AG04450 (cell line): ENCODE measurements at regions not wholly inside any gene's neighbourhood (a gene's known extent, or its start where the extent isn't known, plus 50 kb on each side); places are given as distances from the start of the nearest gene placed in this dataset.

ENCODE experiments used
- CTCF ChIA-PET: fragments of 300-600, 350-600 bp; formaldehyde crosslinking; extraction: SDS; loops from one replicate; lab custom pipeline; 2022; ENCODE audit warnings: antibody characterized with exemption, inconsistent platforms; lab: Charles Lee
- POLR2A ChIA-PET: fragments of 350-600 bp; formaldehyde crosslinking; extraction: SDS; loops from one replicate; lab custom pipeline; 2021; ENCODE audit warnings: antibody characterized with exemption, inconsistent platforms; lab: Yijun Ruan, JAX
- DNase-seq: peaks from one replicate; pipeline ENCODE4 v3.0.0-alpha.2; 2011; ENCODE audit warnings: low read depth, low spot score
- H3K27ac ChIP-seq: one replicate; pipeline ENCODE4 v1.5.1; 2012; ENCODE audit warnings: low read depth, low read length, control low read depth
- H3K27me3 ChIP-seq: one replicate; pipeline ENCODE4 v1.6.0; 2012; ENCODE audit warnings: low read length; ENCODE audit not compliant: control insufficient read depth, insufficient read depth
- H3K4me3 ChIP-seq: 2 replicates; pipeline ENCODE4 v1.5.1; 2011; ENCODE audit warnings: mild to moderate bottlenecking, low read depth, low read length, control low read depth
- H3K9me3 ChIP-seq: 2 replicates; pipeline ENCODE4 v1.5.1; 2012; ENCODE audit warnings: low read length; ENCODE audit not compliant: control insufficient read depth, insufficient read depth
- TF ChIP-seq, protein P1 (sequence below): IDR thresholded peaks from 2 replicates; pipeline ENCODE4 v1.5.1; 2011; ENCODE audit warnings: low read depth, low read length, control low read depth, inconsistent platforms

DNA sequence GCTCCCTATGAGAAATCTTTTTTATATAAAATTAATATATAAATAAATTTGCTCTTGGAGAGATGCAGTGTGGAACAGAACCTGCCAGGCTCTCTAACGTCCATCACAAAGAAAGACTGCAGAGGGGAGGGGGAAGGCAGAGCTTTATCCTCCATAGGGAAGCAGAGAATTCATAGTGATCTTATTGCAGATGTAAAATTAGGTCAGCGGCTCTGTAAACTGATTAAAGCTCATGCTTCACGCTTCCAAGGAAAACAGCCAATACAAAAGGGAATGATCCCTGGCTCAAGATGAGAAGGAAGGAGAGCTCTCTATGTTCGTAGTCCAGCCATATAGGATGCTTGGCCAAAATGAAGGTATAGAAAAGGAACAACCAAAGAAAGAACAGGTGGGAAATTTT lies 532.3 kb upstream of the PSMD7 start:
- Histone ChIP-seq H3K27me3 (no peaks in the 10 kb centered on the region), H3K4me3 (no peak overlapping the region), H3K27ac (no peak overlapping the region), H3K9me3 (no peaks in the 10 kb centered on the region)
- TF ChIP-seq, protein P1, sequence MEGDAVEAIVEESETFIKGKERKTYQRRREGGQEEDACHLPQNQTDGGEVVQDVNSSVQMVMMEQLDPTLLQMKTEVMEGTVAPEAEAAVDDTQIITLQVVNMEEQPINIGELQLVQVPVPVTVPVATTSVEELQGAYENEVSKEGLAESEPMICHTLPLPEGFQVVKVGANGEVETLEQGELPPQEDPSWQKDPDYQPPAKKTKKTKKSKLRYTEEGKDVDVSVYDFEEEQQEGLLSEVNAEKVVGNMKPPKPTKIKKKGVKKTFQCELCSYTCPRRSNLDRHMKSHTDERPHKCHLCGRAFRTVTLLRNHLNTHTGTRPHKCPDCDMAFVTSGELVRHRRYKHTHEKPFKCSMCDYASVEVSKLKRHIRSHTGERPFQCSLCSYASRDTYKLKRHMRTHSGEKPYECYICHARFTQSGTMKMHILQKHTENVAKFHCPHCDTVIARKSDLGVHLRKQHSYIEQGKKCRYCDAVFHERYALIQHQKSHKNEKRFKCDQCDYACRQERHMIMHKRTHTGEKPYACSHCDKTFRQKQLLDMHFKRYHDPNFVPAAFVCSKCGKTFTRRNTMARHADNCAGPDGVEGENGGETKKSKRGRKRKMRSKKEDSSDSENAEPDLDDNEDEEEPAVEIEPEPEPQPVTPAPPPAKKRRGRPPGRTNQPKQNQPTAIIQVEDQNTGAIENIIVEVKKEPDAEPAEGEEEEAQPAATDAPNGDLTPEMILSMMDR: no peak
- ChIA-PET POLR2A (no interaction called here), CTCF (no interaction called here)
- no peak for DNase-seq

DNA sequence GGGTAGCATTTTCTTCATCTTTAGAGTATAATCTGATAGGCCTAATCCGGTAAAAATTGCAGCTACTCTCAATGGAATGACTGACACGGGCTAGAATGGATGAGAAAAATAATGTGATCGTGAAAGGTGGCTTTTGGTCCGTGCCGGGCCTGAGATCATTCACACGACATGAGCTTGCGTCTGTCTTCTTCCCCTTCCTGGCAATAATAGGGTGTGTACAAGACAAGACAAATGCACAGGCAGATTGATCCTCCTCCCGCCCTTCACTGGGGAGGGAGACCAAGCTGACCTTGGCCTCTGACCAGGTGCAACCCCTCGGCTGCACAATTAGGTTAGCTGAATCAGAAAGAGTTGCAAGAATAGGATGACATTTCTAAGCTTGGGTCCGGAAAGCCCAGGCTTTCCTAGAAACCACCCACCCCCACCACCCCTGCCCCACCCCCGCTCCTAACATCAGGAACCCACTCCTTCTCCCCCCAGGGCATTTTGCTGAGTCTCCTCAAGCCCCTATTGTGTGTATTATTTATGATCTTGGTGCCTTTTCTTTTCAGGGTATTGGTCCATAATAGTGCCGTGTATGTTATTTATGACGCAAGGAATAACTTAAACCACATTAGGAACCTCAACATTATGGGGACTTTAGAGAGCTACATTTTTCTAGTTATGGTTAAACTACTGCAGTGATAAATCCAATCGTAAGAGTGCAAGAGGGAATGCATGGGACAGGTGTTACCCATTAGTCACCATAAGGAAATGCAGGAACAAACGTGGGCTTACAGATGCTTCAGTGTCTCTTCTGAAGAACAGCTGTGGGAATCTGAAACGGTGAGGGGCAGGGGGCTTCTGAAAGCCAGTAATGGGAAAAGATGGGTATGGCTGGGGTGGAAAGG lies 540.1 kb upstream of the PSMD7 start:
- H3K4me3 ChIP-seq: no peak overlapping the region
- H3K27me3 ChIP-seq: no peaks in the 10 kb centered on the region
- ChIA-PET CTCF (no interaction called here), POLR2A (no interaction called here)
- H3K27ac ChIP-seq: no peak overlapping the region
- TF ChIP-seq, protein P1: no peak
- no peaks in the 10 kb centered on the region for H3K9me3 ChIP-seq
- DNase-seq: no peak

DNA sequence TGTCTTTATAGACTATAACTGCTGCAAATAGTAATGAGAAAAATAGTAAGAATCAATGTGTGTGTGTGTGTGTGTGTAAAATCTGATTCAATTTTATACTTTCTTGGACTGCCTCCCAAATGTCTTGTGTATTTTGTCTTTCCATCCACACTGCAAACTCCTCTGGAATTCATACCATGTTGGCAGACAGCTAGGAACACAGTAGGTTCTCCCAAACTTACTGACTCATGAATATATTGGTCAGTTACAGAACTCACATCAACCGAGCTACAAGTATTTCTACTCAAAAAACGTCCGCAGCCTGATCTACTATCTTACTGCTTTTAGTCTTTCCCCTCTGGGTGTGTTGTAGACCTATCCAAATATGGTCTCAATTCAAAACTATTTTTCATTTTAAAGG lies 542.7 kb upstream of the PSMD7 start:
- Histone ChIP-seq H3K9me3 (no peaks in the 10 kb centered on the region), H3K27me3 (no peaks in the 10 kb centered on the region), H3K27ac (no peak overlapping the region), H3K4me3 (no peak overlapping the region)
- DNase-seq: no peak
- TF ChIP-seq, protein P1: no peak
- ChIA-PET CTCF (no interaction called here), POLR2A (no interaction called here)

DNA sequence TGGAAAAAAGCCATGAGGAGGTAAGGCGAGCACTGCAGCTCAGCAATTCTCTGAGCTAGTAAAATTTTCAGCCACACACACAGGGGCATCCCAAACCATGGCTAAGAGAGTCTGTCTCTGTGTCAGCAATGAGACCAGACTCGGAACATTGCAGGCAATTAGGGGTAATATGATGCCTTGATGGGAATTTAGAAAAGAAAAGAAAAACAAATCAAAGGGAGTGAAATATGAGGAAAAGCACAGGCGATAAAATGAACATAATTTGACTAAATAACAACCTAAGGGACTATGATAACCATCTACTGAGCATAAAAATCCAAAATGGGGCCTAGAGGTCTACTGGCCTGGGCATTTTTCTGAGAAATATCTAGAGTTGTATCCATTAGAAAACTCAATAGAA lies 546.0 kb upstream of the PSMD7 start:
- ChIA-PET CTCF (no interaction called here), POLR2A (no interaction called here)
- TF ChIP-seq, protein P1: no peak

DNA sequence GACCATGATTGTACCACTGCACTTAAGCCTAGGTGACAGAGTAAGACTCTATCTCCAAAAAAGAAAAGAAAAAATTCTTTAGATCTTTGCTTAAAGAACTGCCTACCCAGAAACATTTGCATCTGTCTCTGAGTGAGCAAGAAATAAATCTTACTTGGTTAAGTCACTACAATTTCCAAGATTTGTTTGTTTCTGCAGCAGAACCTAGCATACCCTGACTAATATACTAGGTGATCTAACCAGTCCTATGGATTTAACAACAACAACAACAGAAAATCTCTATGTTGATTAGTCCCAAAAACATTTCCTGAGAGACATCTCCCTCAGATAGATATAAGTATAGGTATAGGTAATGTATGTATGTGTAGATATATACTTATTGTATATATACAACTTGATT lies 549.3 kb upstream of the PSMD7 start:
- TF ChIP-seq, protein P1: no peak
- no peak overlapping the region for H3K27ac ChIP-seq
- no peak overlapping the region for H3K4me3 ChIP-seq
- no peaks in the 10 kb centered on the region for H3K9me3 ChIP-seq
- ChIA-PET POLR2A (no interaction called here), CTCF (no interaction called here)
- no peaks in the 10 kb centered on the region for H3K27me3 ChIP-seq
- no peak for DNase-seq

More for the DNA sequence above, 546.0 kb upstream of the PSMD7 start:
- Histone ChIP-seq H3K9me3 (no peaks in the 10 kb centered on the region), H3K27me3 (no peaks in the 10 kb centered on the region), H3K27ac (no peak overlapping the region), H3K4me3 (no peak overlapping the region)
- no peak for DNase-seq
